ENCODE measurements at regions not wholly inside any gene's neighbourhood (a gene's known extent, or its start where the extent isn't known, plus 50 kb on each side); places are given as distances from the start of the nearest gene placed in this dataset.

DNA sequence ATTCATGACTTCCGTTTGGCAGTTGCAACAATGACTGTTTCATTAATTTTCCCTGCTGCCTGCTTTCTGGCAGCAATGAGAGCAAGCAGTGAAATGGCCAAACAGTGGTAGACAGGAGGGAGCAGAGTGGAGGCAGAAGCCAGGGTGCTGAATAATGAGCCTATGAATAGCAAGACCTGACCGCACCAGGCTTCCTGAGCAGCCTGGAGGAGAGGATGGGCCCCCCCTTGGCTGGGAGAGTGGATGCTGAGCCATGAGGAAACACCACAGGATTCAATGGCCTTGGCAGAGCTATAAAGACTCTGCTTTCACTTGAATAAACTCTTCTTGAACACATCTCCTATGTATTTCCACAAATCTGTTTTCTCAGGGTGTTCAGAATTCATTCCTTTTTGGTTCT, 68.1 kb upstream of the SNRPB2 start:
- CTCF ChIA-PET: no interaction called here
- Histone ChIP-seq H3K4me3 (ENCODE audit: low read depth, low read length, poor library complexity, severe bottlenecking) (no peak overlapping the region), H3K9me3 (ENCODE audit: low read depth, low read length, poor library complexity, severe bottlenecking) (no peaks in the 10 kb centered on the region), H3K36me3 (ENCODE audit: insufficient read depth, low read length, poor library complexity, severe bottlenecking) (no peaks in the 10 kb centered on the region), H3K27ac (ENCODE audit: low read depth, low read length, poor library complexity, severe bottlenecking) (no peak overlapping the region), H3K4me1 (ENCODE audit: insufficient read depth, low read length, poor library complexity, severe bottlenecking) (no peaks in the 10 kb centered on the region), H3K27me3 (replicated peaks; ENCODE audit: insufficient read depth, low read depth, low read length, poor library complexity) (peaks cover 2% of the 10 kb centered on the region)
- intact Hi-C loops (cut with micrococcal nuclease; ENCODE audit: unreplicated experiment): no loop called here
- POLR2A ChIA-PET (ENCODE audit: low non-redundant PET): no interaction called here
- TF ChIP-seq, protein P1, sequence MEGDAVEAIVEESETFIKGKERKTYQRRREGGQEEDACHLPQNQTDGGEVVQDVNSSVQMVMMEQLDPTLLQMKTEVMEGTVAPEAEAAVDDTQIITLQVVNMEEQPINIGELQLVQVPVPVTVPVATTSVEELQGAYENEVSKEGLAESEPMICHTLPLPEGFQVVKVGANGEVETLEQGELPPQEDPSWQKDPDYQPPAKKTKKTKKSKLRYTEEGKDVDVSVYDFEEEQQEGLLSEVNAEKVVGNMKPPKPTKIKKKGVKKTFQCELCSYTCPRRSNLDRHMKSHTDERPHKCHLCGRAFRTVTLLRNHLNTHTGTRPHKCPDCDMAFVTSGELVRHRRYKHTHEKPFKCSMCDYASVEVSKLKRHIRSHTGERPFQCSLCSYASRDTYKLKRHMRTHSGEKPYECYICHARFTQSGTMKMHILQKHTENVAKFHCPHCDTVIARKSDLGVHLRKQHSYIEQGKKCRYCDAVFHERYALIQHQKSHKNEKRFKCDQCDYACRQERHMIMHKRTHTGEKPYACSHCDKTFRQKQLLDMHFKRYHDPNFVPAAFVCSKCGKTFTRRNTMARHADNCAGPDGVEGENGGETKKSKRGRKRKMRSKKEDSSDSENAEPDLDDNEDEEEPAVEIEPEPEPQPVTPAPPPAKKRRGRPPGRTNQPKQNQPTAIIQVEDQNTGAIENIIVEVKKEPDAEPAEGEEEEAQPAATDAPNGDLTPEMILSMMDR (conservative IDR thresholded peaks at IDR 0.05; ENCODE audit: low read depth, low read length): no peak
- no peak for TF ChIP-seq EZH2 (IDR thresholded peaks at IDR 0.05; ENCODE audit: borderline replicate concordance, low read depth, low read length, poor library complexity, severe bottlenecking)
- no TSS peak for BruUV-seq (replicated peaks)
- DNase-seq (ENCODE audit: low spot score): no peak

- ChIA-PET POLR2A (ENCODE audit: low non-redundant PET) (no interaction called here), CTCF (no interaction called here)
- BruUV-seq (replicated peaks): no TSS peak
- intact Hi-C loops (cut with micrococcal nuclease; ENCODE audit: unreplicated experiment): no loop called here
- no peaks in the 10 kb centered on the region for H3K36me3 ChIP-seq (ENCODE audit: insufficient read depth, low read length, poor library complexity, severe bottlenecking)
- TF ChIP-seq EZH2 (IDR thresholded peaks at IDR 0.05; ENCODE audit: borderline replicate concordance, low read depth, low read length, poor library complexity, severe bottlenecking): no peak
- TF ChIP-seq, protein P1 (conservative IDR thresholded peaks at IDR 0.05; ENCODE audit: low read depth, low read length): no peak
- no peaks in the 10 kb centered on the region for H3K4me1 ChIP-seq (ENCODE audit: insufficient read depth, low read length, poor library complexity, severe bottlenecking)
- no peak overlapping the region for H3K27ac ChIP-seq (ENCODE audit: low read depth, low read length, poor library complexity, severe bottlenecking)
- DNase-seq (ENCODE audit: low spot score): no peak
- no peaks in the 10 kb centered on the region for H3K9me3 ChIP-seq (ENCODE audit: low read depth, low read length, poor library complexity, severe bottlenecking)
- H3K4me3 ChIP-seq (ENCODE audit: low read depth, low read length, poor library complexity, severe bottlenecking): no peak overlapping the region
- H3K27me3 ChIP-seq (replicated peaks; ENCODE audit: insufficient read depth, low read depth, low read length, poor library complexity): peaks cover 10% of the 10 kb centered on the region
These were observed 74.8 kb upstream of the SNRPB2 start for GRCh38 chr20:16654858-16655535.

DNA sequence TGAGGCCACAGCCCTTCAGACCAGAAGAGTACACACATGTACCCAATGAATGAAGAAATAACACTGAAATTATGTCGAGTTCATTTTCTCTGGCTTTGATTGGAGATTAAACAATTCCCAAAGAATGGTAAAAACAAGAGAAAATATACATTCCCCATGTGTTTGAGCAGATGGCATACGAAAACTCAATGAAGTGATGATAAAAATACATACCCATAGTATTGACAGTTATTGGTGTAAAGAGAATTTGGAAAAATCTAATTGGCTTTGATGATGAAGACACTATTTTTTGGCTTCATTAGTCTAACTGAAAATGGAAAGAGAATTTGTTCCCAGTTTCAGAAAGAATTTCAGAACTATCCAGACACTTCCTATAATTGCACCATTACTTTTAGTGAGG, 76.6 kb upstream of the SNRPB2 start:
- intact Hi-C loops (cut with micrococcal nuclease; ENCODE audit: unreplicated experiment): no loop called here
- Histone ChIP-seq H3K4me3 (ENCODE audit: low read depth, low read length, poor library complexity, severe bottlenecking) (no peak overlapping the region), H3K9me3 (ENCODE audit: low read depth, low read length, poor library complexity, severe bottlenecking) (no peaks in the 10 kb centered on the region), H3K27me3 (replicated peaks; ENCODE audit: insufficient read depth, low read depth, low read length, poor library complexity) (peaks cover 11% of the 10 kb centered on the region), H3K36me3 (ENCODE audit: insufficient read depth, low read length, poor library complexity, severe bottlenecking) (no peaks in the 10 kb centered on the region), H3K4me1 (ENCODE audit: insufficient read depth, low read length, poor library complexity, severe bottlenecking) (no peaks in the 10 kb centered on the region), H3K27ac (ENCODE audit: low read depth, low read length, poor library complexity, severe bottlenecking) (no peak overlapping the region)
- CTCF ChIA-PET: no interaction called here
- POLR2A ChIA-PET (ENCODE audit: low non-redundant PET): no interaction called here
- BruUV-seq (replicated peaks): no TSS peak
- TF ChIP-seq EZH2 (IDR thresholded peaks at IDR 0.05; ENCODE audit: borderline replicate concordance, low read depth, low read length, poor library complexity, severe bottlenecking): no peak
- TF ChIP-seq, protein P1 (conservative IDR thresholded peaks at IDR 0.05; ENCODE audit: low read depth, low read length): no peak
- no peak for DNase-seq (ENCODE audit: low spot score)
